Lung microvascular endothelial cell (primary cell): ENCODE measurements at regions not wholly inside any gene's neighbourhood (a gene's known extent, or its start where the extent isn't known, plus 50 kb on each side); places are given as distances from the start of the nearest gene placed in this dataset.
"Not testable (repeated sequence)": the region's sequence is repeated elsewhere in the genome, so short reads cannot be mapped to it uniquely, and the experiment has no call there.

Experiments
- DNase-seq, 2 donors: peaks; one replicate each; pipeline versions ENCODE4 v3.0.0 to v3.0.0-alpha.2; 2010; ENCODE audit warnings: low read depth in 2 of 2

DNA sequence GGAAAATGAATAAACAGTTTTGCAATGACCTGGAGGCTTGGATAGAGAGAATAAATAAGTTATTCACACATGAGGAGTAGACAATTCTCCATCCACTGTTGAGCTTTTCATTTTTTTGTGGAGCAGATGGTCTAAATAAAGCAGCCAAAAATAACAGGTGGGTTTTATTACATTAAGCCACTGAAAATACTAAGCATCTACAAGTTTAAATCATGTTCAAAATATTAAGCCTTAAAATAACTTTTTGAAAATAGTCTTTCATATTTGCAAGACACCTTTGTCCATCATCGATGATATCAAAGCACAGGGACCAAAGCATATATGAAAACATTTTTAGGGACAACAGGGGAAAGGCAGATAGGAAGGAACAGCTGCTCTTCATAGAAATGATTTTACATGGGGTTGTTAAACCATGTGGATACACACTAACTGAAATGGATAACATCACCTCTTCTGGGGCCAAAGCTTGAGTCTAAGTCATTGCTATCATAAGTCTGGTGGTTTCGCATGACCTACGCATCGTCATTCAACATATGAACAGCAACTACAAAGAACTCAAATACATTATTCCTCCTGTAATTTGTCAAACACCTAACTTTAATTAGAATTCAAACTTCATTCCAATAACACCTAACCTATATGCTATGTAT is 197.6 kb upstream of the CHST9 start:
- DNase-seq = no peak

DNA sequence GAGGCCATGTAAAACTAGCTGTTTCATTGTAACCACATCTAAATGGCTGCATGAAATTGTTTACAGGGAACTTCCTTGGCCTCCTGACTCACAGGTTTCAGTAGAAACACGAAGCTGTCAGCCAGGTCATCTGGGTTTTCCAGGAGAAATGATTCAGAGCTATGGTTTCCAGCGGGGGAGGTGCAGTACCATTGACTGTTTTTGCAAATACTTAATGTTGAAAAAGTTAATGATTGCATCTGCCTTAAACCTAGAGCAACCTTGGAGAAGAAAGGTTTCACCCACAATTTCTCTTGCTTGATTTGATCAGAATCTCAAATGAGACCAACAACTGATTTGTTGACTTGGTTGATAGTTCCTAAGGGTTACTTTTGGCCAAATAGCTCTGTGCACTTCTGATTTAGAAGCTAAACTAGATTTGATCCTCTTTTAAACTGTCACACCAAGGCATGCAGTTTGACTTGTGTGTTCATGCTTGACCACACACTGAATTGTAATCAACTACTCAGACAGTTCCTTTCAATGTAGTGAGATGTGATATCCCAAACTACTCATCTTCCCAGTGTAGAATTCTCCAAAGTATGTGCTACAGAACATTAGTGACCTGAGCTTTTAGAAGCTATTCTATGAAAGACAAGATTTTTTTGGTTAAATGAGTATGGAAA is 193.5 kb upstream of the CHST9 start:
- peak in 1 of 2 donors; percentile 2 for DNase-seq

- DNase-seq = no peak
Observed at GRCh38 chr18:27377251-27377650, 192.1 kb upstream of the CHST9 start.

DNA sequence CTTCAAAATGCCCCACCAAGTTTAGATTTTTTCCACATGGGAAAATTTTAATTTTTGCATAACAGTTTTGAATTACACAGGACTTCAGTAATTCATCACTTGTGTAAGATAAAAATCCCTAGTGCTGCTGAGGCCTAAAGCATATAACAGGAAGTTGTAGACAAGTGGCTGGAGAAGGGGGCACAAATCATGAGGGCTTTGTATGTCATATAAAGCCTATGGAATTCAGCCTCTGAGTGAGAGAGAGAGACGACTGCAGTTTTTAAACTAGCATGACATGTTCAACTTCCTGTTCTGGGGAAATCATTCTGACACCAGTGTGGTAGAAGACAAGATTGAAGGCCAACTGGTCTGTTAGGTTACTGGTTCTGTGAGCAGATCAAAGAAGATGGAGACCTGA is 187.3 kb upstream of the CHST9 start:
- DNase-seq = no peak

GRCh38 chr18:27366665-27367064 is 181.6 kb upstream of the CHST9 start:
- no peak for DNase-seq

GRCh38 chr18:27366151-27366550 is 181.0 kb upstream of the CHST9 start:
- no peak for DNase-seq

GRCh38 chr18:27363872-27364271 is 178.8 kb upstream of the CHST9 start:
- no peak for DNase-seq

- no peak for DNase-seq
Observed at GRCh38 chr18:27361477-27361876, 176.4 kb upstream of the CHST9 start.

GRCh38 chr18:27355308-27355707 is 170.2 kb upstream of the CHST9 start:
- DNase-seq = no peak

DNA sequence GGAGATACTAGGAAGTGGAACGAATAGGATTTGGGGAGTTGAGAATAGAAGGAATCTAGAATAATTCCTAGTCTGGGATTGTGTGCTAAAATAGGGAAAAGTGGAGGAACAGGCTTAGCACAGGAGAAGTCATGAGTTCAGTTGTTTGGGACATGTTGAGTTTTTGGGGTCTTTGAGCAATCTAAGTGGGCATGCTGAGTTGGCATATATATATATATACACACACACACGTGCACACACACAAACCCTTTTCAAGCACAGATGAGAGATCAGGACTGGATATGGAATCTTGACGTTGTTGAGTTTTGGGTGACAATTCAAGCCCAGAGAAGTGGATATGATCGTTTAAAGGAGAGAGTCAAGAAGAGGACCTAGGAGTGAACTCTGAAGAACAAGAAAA is 168.2 kb upstream of the CHST9 start:
- DNase-seq = no peak

- DNase-seq = no peak
Observed at GRCh38 chr18:27349284-27349882, 164.3 kb upstream of the CHST9 start.

- DNase-seq = no peak
Observed at GRCh38 chr18:27331606-27332005, 146.5 kb upstream of the CHST9 start.

DNA sequence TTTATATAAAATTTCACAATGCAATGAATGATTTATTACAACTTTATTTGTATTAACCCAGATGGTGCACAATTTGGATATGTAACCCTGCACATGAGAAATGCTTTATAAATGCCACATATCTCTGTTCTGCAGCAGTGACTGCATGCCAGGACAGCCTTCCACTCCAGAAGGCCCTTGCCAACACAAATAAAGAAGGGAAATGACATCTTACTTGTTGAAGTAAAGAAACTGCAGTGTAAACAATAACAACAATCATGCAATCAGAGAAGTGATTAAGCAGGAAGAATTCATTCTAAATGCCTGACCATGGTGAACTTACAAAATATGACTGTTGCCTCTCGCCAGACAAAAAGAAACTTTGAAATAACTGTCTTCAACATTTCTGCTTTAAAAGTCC is 129.9 kb upstream of the CHST9 start:
- peak in 1 of 2 donors; percentile 0 for DNase-seq

- no peak for DNase-seq
Observed at GRCh38 chr18:27313678-27314077, 128.6 kb upstream of the CHST9 start.

- no peak for DNase-seq
Observed at GRCh38 chr18:27312853-27313252, 127.7 kb upstream of the CHST9 start.

GRCh38 chr18:27312153-27312552 is 127.0 kb upstream of the CHST9 start:
- DNase-seq = no peak

GRCh38 chr18:27311114-27311513 is 126.0 kb upstream of the CHST9 start:
- DNase-seq = no peak

GRCh38 chr18:27301615-27302378 is 116.7 kb upstream of the CHST9 start:
- no peak for DNase-seq

- DNase-seq = no peak
Observed at GRCh38 chr18:27298214-27298804, 113.2 kb upstream of the CHST9 start.

DNA sequence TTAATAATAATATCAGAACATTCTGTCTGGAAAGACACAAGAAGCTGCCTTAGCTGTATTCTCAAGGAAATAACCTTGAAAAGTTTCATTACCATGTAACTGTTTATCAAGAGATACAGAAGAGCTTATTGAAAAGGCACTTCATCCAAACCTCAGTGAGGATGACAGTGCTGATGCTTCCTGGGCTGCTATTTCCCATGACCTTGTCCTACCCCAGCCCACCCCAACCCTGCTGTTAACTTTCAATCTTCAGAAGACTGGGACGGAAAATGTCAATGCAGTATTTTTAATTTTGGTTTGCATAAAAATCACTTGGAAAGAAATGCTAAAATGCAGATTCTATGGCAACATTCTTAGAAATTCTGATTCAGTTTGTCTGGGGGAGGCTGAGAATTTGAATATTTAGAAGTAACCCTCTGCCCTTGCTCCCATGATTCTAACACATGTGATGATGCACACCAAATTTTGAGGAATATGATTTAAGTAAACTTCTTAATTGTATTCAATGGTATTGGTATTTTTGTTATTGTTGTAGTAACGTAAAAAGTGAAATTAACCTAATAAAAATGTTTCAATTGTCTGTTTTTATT is 101.0 kb upstream of the CHST9 start:
- DNase-seq = not testable (repeated sequence)

GRCh38 chr18:27278131-27278530 is 93.0 kb upstream of the CHST9 start:
- no peak for DNase-seq

DNA sequence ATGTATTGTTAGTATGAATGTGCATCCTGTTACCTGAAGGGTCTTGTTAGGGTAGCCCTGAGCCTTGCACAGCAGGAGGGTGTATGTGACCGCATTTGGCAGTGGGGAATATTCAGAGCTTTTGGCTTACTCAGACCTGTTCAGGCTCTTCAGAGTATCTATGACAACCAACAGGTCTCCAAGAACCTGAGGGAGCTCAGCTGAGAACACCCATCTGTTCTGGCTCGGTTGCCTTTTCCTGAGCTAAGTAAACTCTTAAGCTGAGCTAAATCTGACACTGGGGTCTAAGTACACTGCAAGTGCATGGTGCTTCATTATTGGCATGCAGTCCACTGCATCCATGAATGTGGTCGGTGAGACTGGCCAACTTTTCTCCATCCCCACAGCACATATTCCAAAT is 92.4 kb upstream of the CHST9 start:
- DNase-seq = no peak
